ENCODE measurements at regions not wholly inside any gene's neighbourhood (a gene's known extent, or its start where the extent isn't known, plus 50 kb on each side); places are given as distances from the start of the nearest gene placed in this dataset.

- CTCF ChIA-PET, result no interaction called here
Measured at GRCh38 chr16:5379954-5380353, 282.4 kb upstream of the EEF2KMT start.

More at GRCh38 chr16:5379954-5380353, 282.4 kb upstream of the EEF2KMT start:
- POLR2A ChIA-PET, result no interaction called here
- no peaks in the 10 kb centered on the region for H3K27me3 ChIP-seq (ENCODE audit: control insufficient read depth in 2 of 2, insufficient read depth in 2 of 2, low read length in 2 of 2)
- H3K9ac ChIP-seq (replicated peaks; ENCODE audit: extremely low read depth, insufficient read depth, low read length), result no peak overlapping the region
- TF ChIP-seq JUN (IDR thresholded peaks at IDR 0.05; ENCODE audit: borderline replicate concordance, insufficient read depth, insufficient read length, low read depth) (no peak), MAX (IDR thresholded peaks at IDR 0.05; ENCODE audit: insufficient read depth, insufficient read length) (no peak), CTCF (IDR thresholded peaks at IDR 0.05; ENCODE audit: extremely low read depth in 1 of 2, insufficient read depth in 1 of 2, low read depth in 1 of 2, low read length in 2 of 2) (no peak), MYC (IDR thresholded peaks at IDR 0.05; ENCODE audit: low read depth, low read length) (no peak), GATA2 (IDR thresholded peaks at IDR 0.05; ENCODE audit: insufficient read depth, insufficient read length, low read depth, low read length) (no peak), POLR2AphosphoS5 (IDR thresholded peaks at IDR 0.05; ENCODE audit: insufficient read depth, low read depth, low read length) (no peak), POLR2A (IDR thresholded peaks at IDR 0.05; ENCODE audit: low read depth, low read length) (no peak)
- FAIRE-seq, result no peak
- no TSS peak for BruUV-seq (replicated peaks)
- no peaks in the 10 kb centered on the region for H3K4me1 ChIP-seq (ENCODE audit: control insufficient read depth, extremely low read depth, insufficient read depth, low read length)
- no peak overlapping the region for H3K27ac ChIP-seq (ENCODE audit: insufficient read depth, low read depth, low read length)
- no peak overlapping the region for H3K4me2 ChIP-seq (ENCODE audit: insufficient read depth, low read length)
- no peak for DNase-seq (ENCODE audit: low read depth, low spot score)
- no peak overlapping the region for H3K4me3 ChIP-seq (replicated peaks in 1 of 3; ENCODE audit: insufficient read depth in 1 of 3, low read depth in 1 of 3, low read length in 3 of 3)
- intact Hi-C loops (cut with micrococcal nuclease), result no loop called here
- H3K9me1 ChIP-seq (replicated peaks; ENCODE audit: control insufficient read depth, extremely low read depth, insufficient read depth, low read length), result no peaks in the 10 kb centered on the region
- no peak overlapping the region for H2AFZ ChIP-seq (ENCODE audit: low read depth, low read length)
- dilution Hi-C loops (cut with MboI; ENCODE audit: extremely low pct_ligation_motif_present, low sequenced_read_pairs), result no loop called here
- H3K79me2 ChIP-seq (ENCODE audit: control insufficient read depth, insufficient read depth, low read length), result no peaks in the 10 kb centered on the region
- no peaks in the 10 kb centered on the region for H3K36me3 ChIP-seq (ENCODE audit: control insufficient read depth in 2 of 2, extremely low read depth in 1 of 2, insufficient read depth in 2 of 2, low read length in 2 of 2)
- no peaks in the 10 kb centered on the region for H4K20me1 ChIP-seq (replicated peaks; ENCODE audit: control insufficient read depth, extremely low read depth, insufficient read depth, low read length)
- peaks cover 2% of the 10 kb centered on the region for H3K9me3 ChIP-seq (replicated peaks; ENCODE audit: control insufficient read depth, insufficient read depth, low read length)
